ENCODE measurements at regions not wholly inside any gene's neighbourhood (a gene's known extent, or its start where the extent isn't known, plus 50 kb on each side); places are given as distances from the start of the nearest gene placed in this dataset.

- TF ChIP-seq POLR2A (IDR thresholded peaks at IDR 0.05) (no peak), CTCF (IDR thresholded peaks at IDR 0.05 in 4 of 5, conservative IDR thresholded peaks at IDR 0.05 in 1 of 5) (no peak)
These were observed 128.7 kb downstream of the ELAPOR2 start for GRCh38 chr7:86930554-86931307.
